Panc1 (cell line): ENCODE measurements at regions not wholly inside any gene's neighbourhood (a gene's known extent, or its start where the extent isn't known, plus 50 kb on each side); places are given as distances from the start of the nearest gene placed in this dataset.

Experiments used
- ATAC-seq: fragments of 200-7000 bp; cut with Tn5 transposase; 2 replicates; pipeline ENCODE4 v1.9.1; 2020; ENCODE audit warnings: mild to moderate bottlenecking, moderate library complexity
- BruUV-seq: library from RNA; stranded (reverse); fragments of 400-500 nt; replicated peaks from 2 replicates; lab custom pipeline; 2021; lab: Mats Ljungman, UMichigan
- CTCF ChIA-PET: fragments of 300-600 bp; sonication (Branson Sonifier 250); formaldehyde crosslinking; loops from one replicate; lab custom pipeline; 2022; ENCODE audit warnings: antibody characterized with exemption; lab: Charles Lee
- POLR2A ChIA-PET: fragments of 300-600 bp; sonication (Branson Sonifier 250); formaldehyde crosslinking; loops from one replicate; lab custom pipeline; 2022; ENCODE audit warnings: antibody characterized with exemption; lab: Charles Lee
- DNase-seq: peaks from one replicate; pipeline ENCODE4 v3.0.0-alpha.2; 2010; ENCODE audit warnings: low read depth, low spot score
- H3K27ac ChIP-seq: 2 replicates; pipeline ENCODE4 v1.5.1; 2011; ENCODE audit warnings: mild to moderate bottlenecking, low read length, inconsistent platforms
- H3K27me3 ChIP-seq: fragments of 200-500 bp; sonication (Bioruptor generic); 2 replicates; pipeline ENCODE4 v1.6.0; 2014; ENCODE audit warnings: low read length, inconsistent platforms; ENCODE audit not compliant: control insufficient read depth, insufficient read depth
- H3K36me3 ChIP-seq: fragments of 200-500 bp; sonication (Bioruptor generic); 2 replicates; pipeline ENCODE4 v1.5.1; 2014; ENCODE audit warnings: inconsistent platforms, mild to moderate bottlenecking, low read length, moderate library complexity; ENCODE audit not compliant: control insufficient read depth, insufficient read depth
- H3K4me1 ChIP-seq: 2 replicates; pipeline ENCODE4 v1.5.1; 2011; ENCODE audit warnings: inconsistent platforms, mild to moderate bottlenecking, low read length, moderate library complexity; ENCODE audit not compliant: control insufficient read depth, insufficient read depth
- H3K4me3 ChIP-seq, 2 experiments: 2 replicates each; pipeline ENCODE4 v1.5.1; 2011 to 2012; ENCODE audit warnings: low read depth in 2 of 2, low read length in 2 of 2, mild to moderate bottlenecking in 2 of 2, inconsistent platforms in 1 of 2, moderate library complexity in 1 of 2
- H3K9me3 ChIP-seq: fragments of 200-500 bp; sonication (Bioruptor generic); 2 replicates; pipeline ENCODE4 v1.5.1; 2014; ENCODE audit warnings: low read depth, mild to moderate bottlenecking, inconsistent platforms, low read length, moderate library complexity; ENCODE audit not compliant: control insufficient read depth, insufficient read depth
- CTCF ChIP-seq: fragments of 450-650 bp; IDR thresholded peaks from 2 replicates; pipeline ENCODE4 v1.5.1; 2017; ENCODE audit warnings: mild to moderate bottlenecking
- POLR2AphosphoS5 ChIP-seq: IDR thresholded peaks from 2 replicates; pipeline ENCODE4 v1.6.1; 2012; ENCODE audit warnings: mild to moderate bottlenecking, low read depth, low read length, moderate library complexity
- REST ChIP-seq, 2 experiments: IDR thresholded peaks; 2 replicates each; pipeline ENCODE4 v1.6.1; 2011 to 2012; ENCODE audit warnings: low read depth in 2 of 2, control low read depth in 1 of 2, low read length in 1 of 2, mild to moderate bottlenecking in 1 of 2, moderate library complexity in 1 of 2; ENCODE audit not compliant: insufficient read depth in 1 of 2
- SIN3A ChIP-seq: IDR thresholded peaks from 2 replicates; pipeline ENCODE4 v1.6.1; 2012; ENCODE audit warnings: low read depth, mild to moderate bottlenecking, low read length, moderate library complexity, borderline replicate concordance; ENCODE audit not compliant: insufficient read depth
- TCF7L2 ChIP-seq: IDR thresholded peaks from 2 replicates; pipeline ENCODE4 v1.6.1; 2011; ENCODE audit warnings: mild to moderate bottlenecking, low read depth, low read length, inconsistent platforms
- in situ Hi-C: cut with HindIII; loops from 2 replicates; pipeline ENCODE4 v1.10.0; 2016; ENCODE audit warnings: low sequenced_read_pairs, low pct_unique_long_range_greater_than_20kb
- intact Hi-C: fragments of 100-400 bp; cut with micrococcal nuclease; formaldehyde crosslinking; loops from one replicate; pipeline ENCODE4 v1.10.0; 2022; ENCODE audit not compliant: unreplicated experiment

GRCh38 chrX:42954880-42955279 is 176.9 kb upstream of the PPP1R2C start:
- ATAC-seq (no peak), DNase-seq (no peak)
- H3K27ac ChIP-seq, result no peak overlapping the region
- CTCF ChIA-PET, result no interaction called here
- no peaks in the 10 kb centered on the region for H3K9me3 ChIP-seq
- H3K4me1 ChIP-seq, result no peaks in the 10 kb centered on the region
- no TSS peak for BruUV-seq
- in situ Hi-C loops (no loop called here), intact Hi-C loops (no loop called here)
- no peak overlapping the region for H3K4me3 ChIP-seq
- no peaks in the 10 kb centered on the region for H3K27me3 ChIP-seq
- TF ChIP-seq REST (IDR thresholded peaks at IDR 0.05; ENCODE audit: insufficient read depth in 1 of 2, low read depth in 2 of 2, low read length in 1 of 2) (no peak), TCF7L2 (no peak), POLR2AphosphoS5 (no peak), CTCF (no peak), SIN3A (no peak)
- POLR2A ChIA-PET, result no interaction called here
- H3K36me3 ChIP-seq, result no peaks in the 10 kb centered on the region

GRCh38 chrX:42955349-42955748 is 177.4 kb upstream of the PPP1R2C start:
- TF ChIP-seq TCF7L2, result no peak
- no peak for TF ChIP-seq REST (IDR thresholded peaks at IDR 0.05; ENCODE audit: insufficient read depth in 1 of 2, low read depth in 2 of 2, low read length in 1 of 2)
- TF ChIP-seq SIN3A, result no peak
- no peak for TF ChIP-seq POLR2AphosphoS5
- no peak for TF ChIP-seq CTCF
- Histone ChIP-seq H3K4me3 (no peak overlapping the region), H3K27me3 (no peaks in the 10 kb centered on the region), H3K27ac (no peak overlapping the region), H3K9me3 (no peaks in the 10 kb centered on the region), H3K36me3 (no peaks in the 10 kb centered on the region), H3K4me1 (no peaks in the 10 kb centered on the region)
- BruUV-seq, result no TSS peak
- intact Hi-C loops (no loop called here), in situ Hi-C loops (no loop called here)
- DNase-seq (no peak), ATAC-seq (no peak)
- POLR2A ChIA-PET, result no interaction called here
- CTCF ChIA-PET, result no interaction called here
